Inflammatory macrophage treated with lipopolysaccharide for 1 hour (primary cell): ENCODE measurements at regions not wholly inside any gene's neighbourhood (a gene's known extent, or its start where the extent isn't known, plus 50 kb on each side); places are given as distances from the start of the nearest gene placed in this dataset.

Source experiments
- DNase-seq, 2 donors: peaks; one replicate each; pipeline ENCODE4 v3.0.0-alpha.2; 2020 to 2022

- no peak for DNase-seq
These were observed 91.4 kb upstream of the TJP1 start for GRCh38 chr15:29913528-29914135.

DNA sequence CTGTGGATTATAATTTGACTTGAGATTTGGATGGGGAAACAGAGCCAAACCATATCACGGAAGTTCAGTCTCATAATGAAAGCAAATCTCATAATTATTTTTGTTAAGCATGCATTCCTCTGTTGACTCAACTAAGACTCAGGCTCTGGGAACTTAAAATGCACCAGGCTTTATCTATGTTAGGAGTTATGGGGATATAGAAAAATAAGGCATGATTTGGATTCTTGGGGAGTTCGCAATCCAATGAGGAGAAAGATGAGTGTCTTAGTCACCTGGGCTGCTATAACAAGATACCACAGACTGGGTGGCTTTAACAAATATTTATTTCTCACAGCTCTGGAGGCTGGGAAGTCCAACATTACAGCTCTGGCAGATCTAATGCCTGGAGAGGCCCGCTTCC, 89.4 kb upstream of the TJP1 start:
- DNase-seq: no peak

DNA sequence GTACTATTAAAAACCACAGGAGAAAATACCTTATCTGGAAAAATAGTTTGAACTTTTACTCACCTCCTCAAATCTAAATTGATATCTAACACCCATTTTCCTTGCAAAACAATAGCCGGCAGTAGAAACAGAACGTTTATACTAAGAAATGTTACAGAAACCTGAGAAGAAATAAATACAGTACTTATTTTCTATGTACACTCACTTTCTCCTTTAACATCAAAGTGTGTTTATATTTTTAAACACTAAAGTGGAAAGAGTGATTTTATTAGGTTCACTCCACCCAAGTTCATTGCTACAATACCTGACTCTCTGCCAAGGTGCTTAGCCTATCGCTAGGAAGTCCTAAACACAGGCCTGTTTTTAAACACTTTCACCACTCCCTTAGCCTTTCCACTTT, 87.8 kb upstream of the TJP1 start:
- DNase-seq: no peak

DNA sequence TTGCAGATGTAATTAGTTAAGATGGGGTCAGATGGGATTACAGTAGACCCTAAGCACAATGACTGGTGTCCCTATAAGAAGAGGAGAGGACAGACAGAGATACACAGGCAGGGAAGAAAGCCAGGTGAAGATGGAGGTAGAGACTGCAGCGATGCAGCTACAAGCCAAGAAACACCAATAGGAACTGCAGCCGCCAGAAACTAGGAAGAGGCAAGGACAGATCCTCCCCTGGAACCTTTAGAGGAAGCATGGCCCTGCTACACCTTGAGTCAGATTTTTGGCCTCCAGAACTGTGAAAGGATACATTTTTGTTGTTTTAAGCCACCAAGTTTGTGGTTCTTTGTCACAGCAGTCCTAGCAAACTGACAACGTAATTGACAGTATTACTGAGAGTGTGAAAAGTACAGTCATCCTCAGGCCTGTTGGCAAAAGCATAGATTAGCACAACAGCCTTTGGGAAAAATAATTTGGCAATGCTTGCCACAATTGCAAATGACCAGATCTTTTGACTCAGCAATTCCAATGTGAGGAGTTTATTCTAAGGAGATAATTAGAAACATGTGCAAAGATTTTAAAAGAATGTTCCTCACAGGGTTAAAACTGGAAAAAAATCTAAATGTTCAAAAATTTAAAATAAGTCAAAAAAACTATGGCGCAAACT, 82.6 kb upstream of the TJP1 start:
- no peak for DNase-seq

- no peak for DNase-seq
These were observed 81.7 kb upstream of the TJP1 start for GRCh38 chr15:29903785-29904464.

DNA sequence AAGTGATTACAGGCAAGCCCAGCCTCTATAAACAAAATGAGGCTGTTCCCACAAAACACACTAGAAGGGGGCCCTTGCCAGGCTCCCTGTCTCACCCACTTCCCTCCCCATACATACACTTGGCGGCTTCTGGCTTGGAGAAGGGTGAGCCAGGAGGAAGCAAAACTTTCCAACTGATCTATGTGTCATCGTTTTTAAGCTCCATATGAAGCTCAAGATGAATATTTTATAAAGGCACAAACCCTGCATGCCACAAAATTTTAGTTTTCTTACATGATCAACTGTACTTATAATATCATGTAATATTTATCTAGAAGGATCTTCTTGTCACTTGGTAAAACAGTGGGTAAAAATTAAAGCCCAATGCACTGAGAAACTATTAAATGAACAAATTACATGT, 80.8 kb upstream of the TJP1 start:
- DNase-seq: no peak

GRCh38 chr15:29900237-29901189, 78.2 kb upstream of the TJP1 start:
- no peak for DNase-seq

DNA sequence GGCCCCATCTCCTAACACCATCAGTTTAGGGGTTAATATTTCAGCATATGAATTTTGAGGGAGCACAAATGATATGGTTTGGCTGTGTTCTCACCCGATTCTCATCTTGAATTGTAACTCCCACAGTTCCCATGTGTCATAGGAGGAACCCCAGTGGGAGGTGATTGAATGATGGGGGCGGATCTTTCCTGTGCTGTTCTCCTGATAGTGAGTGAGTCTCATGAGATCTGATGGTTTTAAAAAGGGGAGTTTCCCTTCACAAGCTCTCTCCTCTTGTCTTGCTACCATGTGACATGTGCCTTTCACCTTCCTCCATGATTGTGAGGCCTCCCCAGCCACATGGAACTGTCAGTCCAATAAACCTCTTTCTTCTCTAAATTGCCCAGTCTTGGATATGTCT, 73.8 kb upstream of the TJP1 start:
- no peak for DNase-seq

DNA sequence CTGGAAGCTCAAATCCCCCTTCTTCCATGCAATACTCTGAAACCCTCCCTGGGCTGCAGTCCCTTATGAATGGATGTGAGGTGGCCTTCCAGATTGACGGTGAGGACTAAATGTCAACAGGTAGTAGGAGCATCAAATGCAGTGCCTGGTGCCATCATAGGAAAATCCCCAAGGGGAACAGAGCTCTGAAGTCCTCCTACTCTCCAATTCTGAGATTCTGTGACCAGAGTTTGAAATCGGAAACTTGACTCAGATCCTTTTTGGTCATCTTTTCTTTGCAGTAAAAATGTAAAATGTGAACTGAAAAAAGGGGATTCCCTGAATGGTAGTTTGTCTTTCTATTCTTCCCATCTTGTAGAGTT, 68.8 kb upstream of the TJP1 start:
- DNase-seq: no peak

GRCh38 chr15:29890336-29891095, 68.2 kb upstream of the TJP1 start:
- no peak for DNase-seq

- no peak for DNase-seq
These were observed 67.5 kb upstream of the TJP1 start for GRCh38 chr15:29889542-29890329.

GRCh38 chr15:29888646-29889045, 66.4 kb upstream of the TJP1 start:
- no peak for DNase-seq

DNA sequence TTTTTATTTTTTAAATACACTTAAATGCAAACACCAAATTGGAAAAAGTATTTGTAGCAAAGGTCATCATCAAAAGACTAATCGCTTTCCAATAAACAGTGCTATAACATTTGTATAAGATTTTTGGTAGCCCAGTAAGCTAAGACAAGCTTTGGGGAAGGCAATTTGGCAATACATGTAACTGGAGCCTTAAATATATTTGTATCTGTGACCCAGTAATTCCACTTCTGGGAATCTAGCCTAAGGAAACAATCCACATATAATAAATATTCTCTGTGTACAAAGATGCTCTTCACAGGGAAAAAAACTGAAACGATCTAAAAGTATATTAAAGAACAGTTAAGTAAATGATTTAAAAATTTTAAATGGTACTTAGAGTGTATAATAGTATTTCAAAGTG, 65.5 kb upstream of the TJP1 start:
- DNase-seq: no peak

GRCh38 chr15:29885183-29885582, 62.9 kb upstream of the TJP1 start:
- no peak for DNase-seq

- DNase-seq: no peak
These were observed 60.9 kb upstream of the TJP1 start for GRCh38 chr15:29883126-29883525.

DNA sequence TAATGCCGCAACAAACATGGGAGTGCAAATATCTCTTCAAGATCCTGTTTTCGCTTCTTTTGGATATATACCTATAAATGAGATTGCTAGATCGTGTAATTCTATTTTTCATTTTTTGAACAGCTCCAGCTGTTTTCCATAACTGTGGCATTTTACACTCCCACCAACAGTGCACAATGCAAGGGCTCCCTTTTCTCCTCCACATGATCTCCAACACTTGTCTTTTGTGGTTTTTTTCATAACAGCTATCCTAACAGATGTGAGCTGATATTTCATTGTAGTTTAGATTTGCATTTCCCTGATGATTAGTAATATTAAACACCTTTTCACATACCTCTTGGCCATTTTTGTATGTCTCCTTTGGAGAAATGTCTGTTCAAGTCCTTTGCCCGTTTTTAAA, 58.6 kb upstream of the TJP1 start:
- DNase-seq: no peak

- no peak for DNase-seq
These were observed 58.1 kb upstream of the TJP1 start for GRCh38 chr15:29880341-29880740.

GRCh38 chr15:29874977-29875376, 52.7 kb upstream of the TJP1 start:
- DNase-seq: no peak

DNA sequence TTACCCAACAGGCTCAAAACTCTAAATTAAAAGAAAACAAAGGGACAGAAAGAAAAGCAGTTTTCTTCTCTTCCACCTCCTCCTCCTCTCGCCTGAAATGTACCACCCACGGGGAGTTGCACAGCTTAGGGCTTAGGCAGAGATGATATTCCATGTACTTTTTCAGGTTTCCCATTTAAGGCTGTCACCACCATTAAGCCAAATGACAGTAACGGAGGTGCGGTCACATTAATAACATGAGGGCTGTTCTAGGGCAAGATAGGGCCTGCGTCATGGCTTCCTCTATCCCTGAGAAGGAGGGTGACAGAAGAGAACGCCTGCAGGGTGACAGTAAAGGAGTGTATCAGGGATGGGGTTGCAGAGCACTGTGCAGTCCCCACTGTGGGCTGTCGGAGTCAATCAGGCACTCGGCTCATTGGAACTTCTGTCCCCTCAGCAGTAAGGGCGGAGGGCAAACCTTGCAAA, 51.7 kb upstream of the TJP1 start:
- no peak for DNase-seq

DNA sequence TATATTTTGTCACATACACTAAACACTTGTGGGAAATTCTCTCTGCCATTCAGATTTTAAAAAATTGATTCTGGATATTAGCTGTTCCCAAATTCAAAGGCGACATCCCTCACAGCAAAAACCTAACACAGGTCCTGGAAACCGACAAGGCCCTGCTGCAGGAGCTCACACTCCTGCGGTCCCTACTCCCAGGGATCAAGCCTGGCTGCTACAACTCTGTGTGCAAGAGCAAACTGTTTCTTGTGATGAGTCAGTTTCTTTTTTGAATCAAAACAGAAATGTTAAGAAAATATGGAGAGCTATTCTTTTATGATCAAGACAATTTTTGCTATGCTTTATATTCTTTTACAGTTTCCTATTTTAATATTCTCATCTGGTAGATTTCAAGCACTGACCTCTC, 51.0 kb upstream of the TJP1 start:
- DNase-seq: no peak

DNA sequence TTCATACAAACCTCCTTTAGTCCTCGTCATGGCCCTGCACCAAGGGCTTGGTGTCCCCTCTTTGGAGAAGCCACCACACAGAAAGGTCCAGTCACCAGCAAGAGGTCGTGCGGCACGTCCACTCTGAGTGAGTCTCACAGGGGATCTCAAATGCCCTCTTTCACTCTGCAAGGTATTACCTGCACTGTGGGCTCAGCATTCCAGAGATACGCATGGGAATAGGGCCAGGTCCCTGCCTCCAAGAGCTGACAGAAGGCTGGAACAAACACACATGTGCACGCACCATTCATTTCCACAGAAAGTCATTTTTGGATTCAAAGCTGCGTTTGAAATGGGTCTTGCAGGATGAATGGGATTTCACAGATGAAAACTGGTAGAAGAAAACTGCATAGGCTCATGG, 50.4 kb upstream of the TJP1 start:
- DNase-seq: no peak
